Adrenal gland (tissue), 5 donors: ENCODE measurements at regions not wholly inside any gene's neighbourhood (a gene's known extent, or its start where the extent isn't known, plus 50 kb on each side); places are given as distances from the start of the nearest gene placed in this dataset.

Experiments used
- CTCF ChIP-seq, 6 experiments: fragments of 450-650 bp in 4 of 6; fragments of 200-600 bp in 2 of 6; sonication (generic) in 1 of 6; IDR thresholded peaks; 1 replicate in 5 of 6; 2 replicates in 1 of 6; pipeline versions ENCODE4 v1.5.1 to v1.8.0; 2016 to 2021; ENCODE audit warnings: antibody characterized with exemption in 6 of 6, mild to moderate bottlenecking in 2 of 6, moderate library complexity in 1 of 6
- POLR2A ChIP-seq, 2 donors: fragments of 450-650 bp; IDR thresholded peaks; one replicate each; pipeline ENCODE4 v1.6.1; 2017; ENCODE audit warnings: antibody characterized with exemption in 2 of 2, mild to moderate bottlenecking in 2 of 2, moderate library complexity in 1 of 2
- donor health status: DM: no; HTN: no; CAD: no.

GRCh38 chrY:13020839-13021238 lies 116.2 kb downstream of the DDX3Y start:
- TF ChIP-seq CTCF (IDR thresholded peaks at IDR 0.05) (no peak), POLR2A (IDR thresholded peaks at IDR 0.05) (no peak)
